GM12892 (cell line): ENCODE measurements at regions not wholly inside any gene's neighbourhood (a gene's known extent, or its start where the extent isn't known, plus 50 kb on each side); places are given as distances from the start of the nearest gene placed in this dataset.

ENCODE experiments used
- POLR2A ChIP-seq: IDR thresholded peaks from 2 replicates; pipeline ENCODE4 v1.6.1; 2011; ENCODE audit warnings: low read depth, low read length, control low read depth
- TAF1 ChIP-seq: IDR thresholded peaks from 2 replicates; pipeline ENCODE4 v1.6.1; 2011; ENCODE audit warnings: low read depth, mild to moderate bottlenecking, control low read depth, low read length, borderline replicate concordance

DNA sequence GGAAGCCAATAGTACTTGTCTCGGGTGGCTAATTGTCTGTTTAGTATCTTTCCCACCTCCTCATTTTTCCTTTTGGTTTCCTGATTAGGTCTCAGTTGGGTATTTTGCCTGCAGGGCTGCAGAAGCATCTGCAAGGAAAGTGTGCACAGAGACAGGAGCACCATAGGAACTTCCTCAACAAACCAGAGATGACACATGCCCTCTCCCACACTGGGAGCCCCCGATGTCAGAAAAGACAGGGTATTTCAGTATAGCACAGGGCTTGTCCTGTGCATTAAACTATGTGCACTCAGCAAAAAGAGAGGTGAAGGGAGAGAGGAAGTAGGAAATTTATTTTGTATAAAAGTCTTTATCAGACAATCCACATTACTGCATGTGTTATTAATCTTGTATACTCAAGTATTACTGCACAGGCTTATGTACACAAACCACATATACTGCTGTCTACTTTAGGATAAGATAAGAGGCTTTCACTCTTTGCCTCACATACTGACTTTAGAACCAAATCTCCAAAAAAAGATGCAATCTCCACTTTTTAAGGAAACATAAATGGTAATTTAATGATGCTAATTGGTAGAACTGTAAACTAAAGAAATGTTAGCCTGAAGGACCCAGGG is 501.0 kb downstream of the FOXO1 start:
- TF ChIP-seq POLR2A (no peak), TAF1 (no peak)
